ENCODE measurements at regions not wholly inside any gene's neighbourhood (a gene's known extent, or its start where the extent isn't known, plus 50 kb on each side); places are given as distances from the start of the nearest gene placed in this dataset.

DNA sequence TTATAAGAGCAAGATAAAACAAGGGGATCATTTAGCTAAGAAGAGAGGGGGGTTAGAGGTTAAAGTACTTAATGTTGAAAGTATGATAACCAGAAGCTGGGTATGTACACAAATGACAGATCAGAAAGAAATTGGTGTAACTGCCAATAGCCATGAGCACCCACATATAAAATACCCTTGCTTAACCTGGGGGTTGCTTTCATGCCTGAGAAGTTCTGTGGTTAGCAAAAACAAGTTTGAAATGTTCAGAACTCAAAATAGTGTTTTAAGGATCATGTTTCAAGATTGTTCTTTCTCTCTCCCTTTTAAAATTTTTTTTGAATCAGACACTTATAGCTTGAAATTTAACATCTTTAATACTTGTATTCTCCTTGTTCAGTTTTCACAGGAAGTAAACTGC is 321.4 kb upstream of the GBE1 start (continued):
- TF ChIP-seq, protein P1, sequence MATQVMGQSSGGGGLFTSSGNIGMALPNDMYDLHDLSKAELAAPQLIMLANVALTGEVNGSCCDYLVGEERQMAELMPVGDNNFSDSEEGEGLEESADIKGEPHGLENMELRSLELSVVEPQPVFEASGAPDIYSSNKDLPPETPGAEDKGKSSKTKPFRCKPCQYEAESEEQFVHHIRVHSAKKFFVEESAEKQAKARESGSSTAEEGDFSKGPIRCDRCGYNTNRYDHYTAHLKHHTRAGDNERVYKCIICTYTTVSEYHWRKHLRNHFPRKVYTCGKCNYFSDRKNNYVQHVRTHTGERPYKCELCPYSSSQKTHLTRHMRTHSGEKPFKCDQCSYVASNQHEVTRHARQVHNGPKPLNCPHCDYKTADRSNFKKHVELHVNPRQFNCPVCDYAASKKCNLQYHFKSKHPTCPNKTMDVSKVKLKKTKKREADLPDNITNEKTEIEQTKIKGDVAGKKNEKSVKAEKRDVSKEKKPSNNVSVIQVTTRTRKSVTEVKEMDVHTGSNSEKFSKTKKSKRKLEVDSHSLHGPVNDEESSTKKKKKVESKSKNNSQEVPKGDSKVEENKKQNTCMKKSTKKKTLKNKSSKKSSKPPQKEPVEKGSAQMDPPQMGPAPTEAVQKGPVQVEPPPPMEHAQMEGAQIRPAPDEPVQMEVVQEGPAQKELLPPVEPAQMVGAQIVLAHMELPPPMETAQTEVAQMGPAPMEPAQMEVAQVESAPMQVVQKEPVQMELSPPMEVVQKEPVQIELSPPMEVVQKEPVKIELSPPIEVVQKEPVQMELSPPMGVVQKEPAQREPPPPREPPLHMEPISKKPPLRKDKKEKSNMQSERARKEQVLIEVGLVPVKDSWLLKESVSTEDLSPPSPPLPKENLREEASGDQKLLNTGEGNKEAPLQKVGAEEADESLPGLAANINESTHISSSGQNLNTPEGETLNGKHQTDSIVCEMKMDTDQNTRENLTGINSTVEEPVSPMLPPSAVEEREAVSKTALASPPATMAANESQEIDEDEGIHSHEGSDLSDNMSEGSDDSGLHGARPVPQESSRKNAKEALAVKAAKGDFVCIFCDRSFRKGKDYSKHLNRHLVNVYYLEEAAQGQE (IDR thresholded peaks at IDR 0.05; ENCODE audit: unreplicated experiment), result no peak

GRCh38 chr3:82081351-82081750 is 319.9 kb upstream of the GBE1 start:
- no peak overlapping the region for H3K4me2 ChIP-seq
- TF ChIP-seq, protein P2, sequence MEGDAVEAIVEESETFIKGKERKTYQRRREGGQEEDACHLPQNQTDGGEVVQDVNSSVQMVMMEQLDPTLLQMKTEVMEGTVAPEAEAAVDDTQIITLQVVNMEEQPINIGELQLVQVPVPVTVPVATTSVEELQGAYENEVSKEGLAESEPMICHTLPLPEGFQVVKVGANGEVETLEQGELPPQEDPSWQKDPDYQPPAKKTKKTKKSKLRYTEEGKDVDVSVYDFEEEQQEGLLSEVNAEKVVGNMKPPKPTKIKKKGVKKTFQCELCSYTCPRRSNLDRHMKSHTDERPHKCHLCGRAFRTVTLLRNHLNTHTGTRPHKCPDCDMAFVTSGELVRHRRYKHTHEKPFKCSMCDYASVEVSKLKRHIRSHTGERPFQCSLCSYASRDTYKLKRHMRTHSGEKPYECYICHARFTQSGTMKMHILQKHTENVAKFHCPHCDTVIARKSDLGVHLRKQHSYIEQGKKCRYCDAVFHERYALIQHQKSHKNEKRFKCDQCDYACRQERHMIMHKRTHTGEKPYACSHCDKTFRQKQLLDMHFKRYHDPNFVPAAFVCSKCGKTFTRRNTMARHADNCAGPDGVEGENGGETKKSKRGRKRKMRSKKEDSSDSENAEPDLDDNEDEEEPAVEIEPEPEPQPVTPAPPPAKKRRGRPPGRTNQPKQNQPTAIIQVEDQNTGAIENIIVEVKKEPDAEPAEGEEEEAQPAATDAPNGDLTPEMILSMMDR (conservative IDR thresholded peaks at IDR 0.05; ENCODE audit: low read depth in 2 of 2), result no peak
- TF ChIP-seq NANOG (IDR thresholded peaks at IDR 0.05; ENCODE audit: borderline replicate concordance) (no peak), ZNF331 (CRISPR knock-in tag; IDR thresholded peaks at IDR 0.05; ENCODE audit: low read depth) (no peak), STAT1 (IDR thresholded peaks at IDR 0.05; ENCODE audit: unreplicated experiment) (no peak), EZH2phosphoT487 (IDR thresholded peaks at IDR 0.05; ENCODE audit: unreplicated experiment) (no peak), JUNB (IDR thresholded peaks at IDR 0.05; ENCODE audit: unreplicated experiment) (no peak), POLR2AphosphoS5 (IDR thresholded peaks at IDR 0.05; ENCODE audit: low read depth) (no peak), CREB1 (CRISPR knock-in tag; IDR thresholded peaks at IDR 0.05; ENCODE audit: low read depth) (no peak), EZH2 (IDR thresholded peaks at IDR 0.05; ENCODE audit: low read depth, unreplicated experiment) (no peak)
- TF ChIP-seq, protein P3, sequence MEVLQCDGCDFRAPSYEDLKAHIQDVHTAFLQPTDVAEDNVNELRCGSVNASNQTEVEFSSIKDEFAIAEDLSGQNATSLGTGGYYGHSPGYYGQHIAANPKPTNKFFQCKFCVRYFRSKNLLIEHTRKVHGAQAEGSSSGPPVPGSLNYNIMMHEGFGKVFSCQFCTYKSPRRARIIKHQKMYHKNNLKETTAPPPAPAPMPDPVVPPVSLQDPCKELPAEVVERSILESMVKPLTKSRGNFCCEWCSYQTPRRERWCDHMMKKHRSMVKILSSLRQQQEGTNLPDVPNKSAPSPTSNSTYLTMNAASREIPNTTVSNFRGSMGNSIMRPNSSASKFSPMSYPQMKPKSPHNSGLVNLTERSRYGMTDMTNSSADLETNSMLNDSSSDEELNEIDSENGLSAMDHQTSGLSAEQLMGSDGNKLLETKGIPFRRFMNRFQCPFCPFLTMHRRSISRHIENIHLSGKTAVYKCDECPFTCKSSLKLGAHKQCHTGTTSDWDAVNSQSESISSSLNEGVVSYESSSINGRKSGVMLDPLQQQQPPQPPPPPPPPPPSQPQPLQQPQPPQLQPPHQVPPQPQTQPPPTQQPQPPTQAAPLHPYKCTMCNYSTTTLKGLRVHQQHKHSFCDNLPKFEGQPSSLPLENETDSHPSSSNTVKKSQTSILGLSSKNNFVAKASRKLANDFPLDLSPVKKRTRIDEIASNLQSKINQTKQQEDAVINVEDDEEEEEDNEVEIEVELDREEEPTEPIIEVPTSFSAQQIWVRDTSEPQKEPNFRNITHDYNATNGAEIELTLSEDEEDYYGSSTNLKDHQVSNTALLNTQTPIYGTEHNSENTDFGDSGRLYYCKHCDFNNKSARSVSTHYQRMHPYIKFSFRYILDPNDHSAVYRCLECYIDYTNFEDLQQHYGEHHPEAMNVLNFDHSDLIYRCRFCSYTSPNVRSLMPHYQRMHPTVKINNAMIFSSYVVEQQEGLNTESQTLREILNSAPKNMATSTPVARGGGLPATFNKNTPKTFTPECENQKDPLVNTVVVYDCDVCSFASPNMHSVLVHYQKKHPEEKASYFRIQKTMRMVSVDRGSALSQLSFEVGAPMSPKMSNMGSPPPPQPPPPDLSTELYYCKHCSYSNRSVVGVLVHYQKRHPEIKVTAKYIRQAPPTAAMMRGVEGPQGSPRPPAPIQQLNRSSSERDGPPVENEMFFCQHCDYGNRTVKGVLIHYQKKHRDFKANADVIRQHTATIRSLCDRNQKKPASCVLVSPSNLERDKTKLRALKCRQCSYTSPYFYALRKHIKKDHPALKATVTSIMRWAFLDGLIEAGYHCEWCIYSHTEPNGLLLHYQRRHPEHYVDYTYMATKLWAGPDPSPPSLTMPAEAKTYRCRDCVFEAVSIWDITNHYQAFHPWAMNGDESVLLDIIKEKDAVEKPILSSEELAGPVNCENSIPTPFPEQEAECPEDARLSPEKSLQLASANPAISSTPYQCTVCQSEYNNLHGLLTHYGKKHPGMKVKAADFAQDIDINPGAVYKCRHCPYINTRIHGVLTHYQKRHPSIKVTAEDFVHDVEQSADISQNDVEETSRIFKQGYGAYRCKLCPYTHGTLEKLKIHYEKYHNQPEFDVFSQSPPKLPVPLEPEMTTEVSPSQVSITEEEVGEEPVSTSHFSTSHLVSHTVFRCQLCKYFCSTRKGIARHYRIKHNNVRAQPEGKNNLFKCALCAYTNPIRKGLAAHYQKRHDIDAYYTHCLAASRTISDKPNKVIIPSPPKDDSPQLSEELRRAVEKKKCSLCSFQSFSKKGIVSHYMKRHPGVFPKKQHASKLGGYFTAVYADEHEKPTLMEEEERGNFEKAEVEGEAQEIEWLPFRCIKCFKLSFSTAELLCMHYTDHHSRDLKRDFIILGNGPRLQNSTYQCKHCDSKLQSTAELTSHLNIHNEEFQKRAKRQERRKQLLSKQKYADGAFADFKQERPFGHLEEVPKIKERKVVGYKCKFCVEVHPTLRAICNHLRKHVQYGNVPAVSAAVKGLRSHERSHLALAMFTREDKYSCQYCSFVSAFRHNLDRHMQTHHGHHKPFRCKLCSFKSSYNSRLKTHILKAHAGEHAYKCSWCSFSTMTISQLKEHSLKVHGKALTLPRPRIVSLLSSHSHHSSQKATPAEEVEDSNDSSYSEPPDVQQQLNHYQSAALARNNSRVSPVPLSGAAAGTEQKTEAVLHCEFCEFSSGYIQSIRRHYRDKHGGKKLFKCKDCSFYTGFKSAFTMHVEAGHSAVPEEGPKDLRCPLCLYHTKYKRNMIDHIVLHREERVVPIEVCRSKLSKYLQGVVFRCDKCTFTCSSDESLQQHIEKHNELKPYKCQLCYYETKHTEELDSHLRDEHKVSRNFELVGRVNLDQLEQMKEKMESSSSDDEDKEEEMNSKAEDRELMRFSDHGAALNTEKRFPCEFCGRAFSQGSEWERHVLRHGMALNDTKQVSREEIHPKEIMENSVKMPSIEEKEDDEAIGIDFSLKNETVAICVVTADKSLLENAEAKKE (CRISPR knock-in tag; IDR thresholded peaks at IDR 0.05), result no peak
- TF ChIP-seq, protein P1 (IDR thresholded peaks at IDR 0.05; ENCODE audit: unreplicated experiment), result no peak

More at GRCh38 chr3:82081351-82081750, 319.9 kb upstream of the GBE1 start:
- no peaks in the 10 kb centered on the region for H4K20me1 ChIP-seq (replicated peaks; ENCODE audit: insufficient read depth)
- H3K4me1 Mint-ChIP-seq, result peaks cover 38% of the 10 kb centered on the region
- no peak overlapping the region for H3K4me3 ChIP-seq
- H3K9me2 ChIP-seq (ENCODE audit: insufficient read depth), result no peaks in the 10 kb centered on the region
- no peaks in the 10 kb centered on the region for H3K79me2 ChIP-seq (replicated peaks; ENCODE audit: insufficient read depth)
- ATAC-seq (no peak), DNase-seq (ENCODE audit: low spot score) (no peak)
- no peaks in the 10 kb centered on the region for H3K9me3 Mint-ChIP-seq
- H3K36me3 Mint-ChIP-seq (ENCODE audit: low read depth), result no peaks in the 10 kb centered on the region
- H3K27me3 ChIP-seq (ENCODE audit: insufficient read depth), result no peaks in the 10 kb centered on the region
- H3K4me3 Mint-ChIP-seq, result no peak overlapping the region
- H3K4me1 ChIP-seq (ENCODE audit: insufficient read depth), result peaks cover 29% of the 10 kb centered on the region
- H3K27me3 Mint-ChIP-seq (ENCODE audit: insufficient read depth, low read depth, poor library complexity), result no peaks in the 10 kb centered on the region
- 0 out of 2 replicates have a peak overlapping the region, but pooled peaks have one; percentile 69 for H3K27ac Mint-ChIP-seq
- no peak overlapping the region for H3K27ac ChIP-seq (ENCODE audit: low read depth)
- no peak overlapping the region for H2AFZ ChIP-seq
- no peaks in the 10 kb centered on the region for H3K36me3 ChIP-seq (ENCODE audit: insufficient read depth)
- no peaks in the 10 kb centered on the region for H3F3A ChIP-seq (replicated peaks; ENCODE audit: low read depth)
